Smooth muscle cell (in vitro differentiated cells): ENCODE measurements at regions not wholly inside any gene's neighbourhood (a gene's known extent, or its start where the extent isn't known, plus 50 kb on each side); places are given as distances from the start of the nearest gene placed in this dataset.

Experiments used
- DNase-seq: peaks from one replicate; lab custom pipeline; 2025; ENCODE audit not compliant: unreplicated experiment; lab: John Stamatoyannopoulos, UW
- H2AFZ ChIP-seq: fragments of 200-600 bp; sonication (generic); 2 replicates; pipeline ENCODE4 v1.6.0; 2016; ENCODE audit warnings: antibody characterized with exemption, low read depth, mild to moderate bottlenecking
- H3F3A ChIP-seq: fragments of 200-600 bp; sonication (generic); 2 replicates; pipeline ENCODE4 v1.6.0; 2017; ENCODE audit warnings: antibody characterized with exemption, low read depth
- H3K27ac ChIP-seq: fragments of 200-600 bp; sonication (generic); 2 replicates; pipeline ENCODE4 v1.5.1; 2016; ENCODE audit warnings: low read depth, mild to moderate bottlenecking
- H3K27me3 ChIP-seq: fragments of 200-600 bp; sonication (generic); 2 replicates; pipeline ENCODE4 v1.6.1; 2016; ENCODE audit warnings: low read depth, mild to moderate bottlenecking
- H3K36me3 ChIP-seq: fragments of 200-600 bp; sonication (generic); 2 replicates; pipeline ENCODE4 v1.5.1; 2016; ENCODE audit warnings: low read depth
- H3K4me1 ChIP-seq: fragments of 200-600 bp; sonication (generic); 2 replicates; pipeline ENCODE4 v1.5.1; 2016; ENCODE audit warnings: low read depth
- H3K4me2 ChIP-seq: fragments of 200-600 bp; sonication (generic); 2 replicates; pipeline ENCODE4 v1.6.0; 2016; ENCODE audit warnings: mild to moderate bottlenecking
- H3K4me3 ChIP-seq: fragments of 200-600 bp; sonication (generic); 2 replicates; pipeline ENCODE4 v1.5.1; 2016; ENCODE audit warnings: mild to moderate bottlenecking
- H3K79me2 ChIP-seq: fragments of 200-600 bp; sonication (generic); 2 replicates; pipeline ENCODE4 v1.6.0; 2016; ENCODE audit warnings: low read depth, mild to moderate bottlenecking
- H3K9ac ChIP-seq: fragments of 200-600 bp; sonication (generic); 2 replicates; pipeline ENCODE4 v1.6.0; 2016; ENCODE audit warnings: low read depth
- H3K9me3 ChIP-seq: fragments of 200-600 bp; sonication (generic); replicated peaks from 2 replicates; pipeline ENCODE4 v1.5.1; 2016; ENCODE audit warnings: low read depth
- H4K20me1 ChIP-seq: fragments of 200-600 bp; sonication (generic); 2 replicates; pipeline ENCODE4 v1.6.0; 2016; ENCODE audit warnings: low read depth
- CTCF ChIP-seq: fragments of 200-600 bp; sonication (generic); IDR thresholded peaks from 2 replicates; pipeline ENCODE4 v1.5.1; 2017; ENCODE audit warnings: borderline replicate concordance, mild to moderate bottlenecking, antibody characterized with exemption; ENCODE audit not compliant: insufficient read depth, poor library complexity, severe bottlenecking
- WGBS: methylation state at CpG from one replicate; pipeline ENCODE4 v1.1.7; 2016; ENCODE audit warnings: low lambda C conversion rate; 5-methylcytosine and 5-hydroxymethylcytosine counted together

- Histone ChIP-seq H3K4me3 (no peak overlapping the region), H3K4me2 (no peak overlapping the region)
- WGBS, result 89% methylated on average over 2 of the region's 2 CpGs
These were observed 124.5 kb downstream of the CAAP1 start for GRCh38 chr9:26768145-26768544.

DNA sequence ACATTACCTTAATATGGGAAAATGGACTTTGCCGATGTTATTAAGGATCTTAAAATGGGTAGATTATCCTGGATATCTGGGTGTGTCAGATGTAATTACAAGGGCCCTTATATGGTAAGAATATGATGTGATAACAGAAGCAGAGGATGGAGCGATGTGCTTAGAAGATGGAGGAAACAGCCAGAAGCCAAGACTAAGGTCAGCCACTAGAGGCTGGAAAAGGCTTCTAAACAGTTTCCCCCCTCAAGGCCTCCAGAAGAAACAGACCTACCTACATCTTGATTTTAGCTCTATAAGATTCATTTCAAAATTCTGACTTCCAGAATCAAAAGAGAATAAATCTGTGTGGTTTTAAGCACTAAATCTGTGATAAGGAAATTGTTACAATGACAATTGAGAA, 131.9 kb downstream of the CAAP1 start:
- Histone ChIP-seq H3K9ac (no peak overlapping the region), H3K4me1 (no peaks in the 10 kb centered on the region), H3K4me3 (no peak overlapping the region), H3F3A (no peaks in the 10 kb centered on the region), H2AFZ (no peak overlapping the region), H3K27me3 (no peaks in the 10 kb centered on the region), H4K20me1 (no peaks in the 10 kb centered on the region), H3K27ac (no peak overlapping the region), H3K79me2 (no peaks in the 10 kb centered on the region), H3K4me2 (no peak overlapping the region), H3K9me3 (no peaks in the 10 kb centered on the region), H3K36me3 (no peaks in the 10 kb centered on the region)
- 97% methylated on average over 2 of the region's 2 CpGs for WGBS
- TF ChIP-seq CTCF, result no peak
- no peak for DNase-seq

More at GRCh38 chr9:26768145-26768544, 124.5 kb downstream of the CAAP1 start:
- H3K27ac ChIP-seq, result no peak overlapping the region
- DNase-seq, result no peak
- H2AFZ ChIP-seq, result no peak overlapping the region
- no peaks in the 10 kb centered on the region for H3K36me3 ChIP-seq
- H3K9me3 ChIP-seq, result no peaks in the 10 kb centered on the region
- peaks cover 4% of the 10 kb centered on the region for H3K27me3 ChIP-seq
- H3K79me2 ChIP-seq, result no peaks in the 10 kb centered on the region
- no peak overlapping the region for H3K9ac ChIP-seq
- no peaks in the 10 kb centered on the region for H4K20me1 ChIP-seq
- H3K4me1 ChIP-seq, result no peaks in the 10 kb centered on the region
- H3F3A ChIP-seq, result no peaks in the 10 kb centered on the region
- no peak for TF ChIP-seq CTCF

DNA sequence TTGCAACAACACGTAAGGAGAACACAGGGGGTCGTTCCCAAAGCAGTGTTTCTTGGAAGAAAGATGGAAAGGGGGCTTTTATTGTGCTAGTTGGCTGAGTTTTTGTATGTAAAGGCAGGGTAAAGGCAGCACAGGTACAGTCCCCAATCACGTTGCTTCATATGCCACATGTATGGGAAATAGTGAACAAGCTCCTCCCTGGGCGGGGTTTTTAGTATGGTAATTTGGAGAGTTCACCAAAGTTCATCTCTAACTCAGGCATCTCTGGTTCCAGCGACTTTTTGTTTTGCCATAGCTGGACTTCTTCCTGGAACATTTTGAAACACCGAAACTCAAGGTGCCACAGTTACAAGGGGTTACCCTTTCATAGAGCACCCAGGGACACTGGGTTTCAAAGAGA, 133.9 kb downstream of the CAAP1 start:
- DNase-seq, result no peak
- WGBS, result 83% methylated on average over 6 of the region's 6 CpGs
- no peak overlapping the region for H3K27ac ChIP-seq
- H3K4me1 ChIP-seq, result no peaks in the 10 kb centered on the region
- no peaks in the 10 kb centered on the region for H3K9me3 ChIP-seq
- no peaks in the 10 kb centered on the region for H4K20me1 ChIP-seq
- H3K27me3 ChIP-seq, result no peaks in the 10 kb centered on the region
- H2AFZ ChIP-seq, result no peak overlapping the region
- no peak overlapping the region for H3K4me3 ChIP-seq
- H3K36me3 ChIP-seq, result no peaks in the 10 kb centered on the region
- no peak overlapping the region for H3K9ac ChIP-seq
- no peak overlapping the region for H3K4me2 ChIP-seq
- TF ChIP-seq CTCF, result no peak
- H3K79me2 ChIP-seq, result no peaks in the 10 kb centered on the region
- no peaks in the 10 kb centered on the region for H3F3A ChIP-seq

- Histone ChIP-seq H2AFZ (no peak overlapping the region), H3K4me3 (no peak overlapping the region), H3K4me1 (no peaks in the 10 kb centered on the region), H3K27me3 (no peaks in the 10 kb centered on the region), H3K9me3 (no peaks in the 10 kb centered on the region), H4K20me1 (no peaks in the 10 kb centered on the region), H3K36me3 (no peaks in the 10 kb centered on the region), H3K9ac (no peak overlapping the region), H3F3A (no peaks in the 10 kb centered on the region), H3K4me2 (no peak overlapping the region), H3K79me2 (no peaks in the 10 kb centered on the region), H3K27ac (no peak overlapping the region)
- TF ChIP-seq CTCF, result no peak
- DNase-seq, result no peak
- WGBS, result 95% methylated on average over 2 of the region's 2 CpGs
These were observed 135.7 kb downstream of the CAAP1 start for GRCh38 chr9:26756881-26757280.
